H1 (cell line): ENCODE measurements at regions not wholly inside any gene's neighbourhood (a gene's known extent, or its start where the extent isn't known, plus 50 kb on each side); places are given as distances from the start of the nearest gene placed in this dataset.

Experiments used
- GTF2F1 ChIP-seq: IDR thresholded peaks from 2 replicates; pipeline ENCODE4 v1.6.1; 2012; ENCODE audit warnings: low read depth, low read length, improper control_type of control experiment, borderline replicate concordance
- KDM4A ChIP-seq: IDR thresholded peaks from one replicate; pipeline ENCODE4 v1.7.1; 2012; ENCODE audit warnings: low read depth, mild to moderate bottlenecking, moderate library complexity, low read length, inconsistent platforms; ENCODE audit not compliant: severe bottlenecking

GRCh38 chr2:145431181-145431951 lies 911.4 kb upstream of the ZEB2 start (continued):
- TF ChIP-seq GTF2F1 (no peak), KDM4A (no peak)
